Vagina (tissue), 2 donors: ENCODE measurements at regions not wholly inside any gene's neighbourhood (a gene's known extent, or its start where the extent isn't known, plus 50 kb on each side); places are given as distances from the start of the nearest gene placed in this dataset.

Source experiments
- POLR2A ChIP-seq, 2 donors: fragments of 450-650 bp; IDR thresholded peaks; one replicate each; pipeline ENCODE4 v1.6.1; 2017; ENCODE audit warnings: antibody characterized with exemption in 2 of 2, mild to moderate bottlenecking in 2 of 2, moderate library complexity in 2 of 2
- POLR2AphosphoS5 ChIP-seq, 2 donors: sonication (generic); formaldehyde crosslinking; IDR thresholded peaks; one replicate each; pipeline ENCODE4 v1.9.0; 2017; ENCODE audit warnings: antibody characterized with exemption in 2 of 2, mild to moderate bottlenecking in 2 of 2, low read depth in 1 of 2; ENCODE audit not compliant: insufficient read depth in 1 of 2
- TF ChIP-seq, protein P1 (sequence below), 3 experiments: fragments of 450-650 bp in 2 of 3; fragments of 200-600 bp in 1 of 3; sonication (generic) in 1 of 3; IDR thresholded peaks; one replicate each; pipeline ENCODE4 v1.5.1; 2017 to 2019; ENCODE audit warnings: antibody characterized with exemption in 3 of 3, mild to moderate bottlenecking in 2 of 3, moderate library complexity in 2 of 3

DNA sequence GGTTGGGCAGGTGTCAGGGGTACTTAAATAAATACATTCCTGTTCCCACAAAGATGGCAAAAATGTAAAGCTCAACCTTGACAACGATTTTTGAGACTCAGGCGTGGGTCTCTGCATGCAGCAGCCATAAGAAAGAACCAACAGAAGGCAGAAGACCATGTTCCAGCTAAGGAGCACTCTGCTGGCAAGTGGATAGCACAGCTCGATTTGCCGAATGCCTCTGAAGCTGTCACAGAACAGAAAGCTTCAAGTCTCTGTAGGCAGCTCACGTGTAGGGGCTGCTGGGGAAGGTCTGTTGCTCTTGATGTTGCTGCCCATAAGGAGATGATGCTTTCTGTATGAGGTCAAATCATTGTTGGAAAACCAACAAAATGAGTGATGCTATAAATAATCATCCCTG, 119.6 kb upstream of the GRIN3A start:
- no peak for TF ChIP-seq POLR2A (IDR thresholded peaks at IDR 0.05)
- TF ChIP-seq, protein P1, sequence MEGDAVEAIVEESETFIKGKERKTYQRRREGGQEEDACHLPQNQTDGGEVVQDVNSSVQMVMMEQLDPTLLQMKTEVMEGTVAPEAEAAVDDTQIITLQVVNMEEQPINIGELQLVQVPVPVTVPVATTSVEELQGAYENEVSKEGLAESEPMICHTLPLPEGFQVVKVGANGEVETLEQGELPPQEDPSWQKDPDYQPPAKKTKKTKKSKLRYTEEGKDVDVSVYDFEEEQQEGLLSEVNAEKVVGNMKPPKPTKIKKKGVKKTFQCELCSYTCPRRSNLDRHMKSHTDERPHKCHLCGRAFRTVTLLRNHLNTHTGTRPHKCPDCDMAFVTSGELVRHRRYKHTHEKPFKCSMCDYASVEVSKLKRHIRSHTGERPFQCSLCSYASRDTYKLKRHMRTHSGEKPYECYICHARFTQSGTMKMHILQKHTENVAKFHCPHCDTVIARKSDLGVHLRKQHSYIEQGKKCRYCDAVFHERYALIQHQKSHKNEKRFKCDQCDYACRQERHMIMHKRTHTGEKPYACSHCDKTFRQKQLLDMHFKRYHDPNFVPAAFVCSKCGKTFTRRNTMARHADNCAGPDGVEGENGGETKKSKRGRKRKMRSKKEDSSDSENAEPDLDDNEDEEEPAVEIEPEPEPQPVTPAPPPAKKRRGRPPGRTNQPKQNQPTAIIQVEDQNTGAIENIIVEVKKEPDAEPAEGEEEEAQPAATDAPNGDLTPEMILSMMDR (IDR thresholded peaks at IDR 0.05), result no peak
- no peak for TF ChIP-seq POLR2AphosphoS5 (IDR thresholded peaks at IDR 0.05; ENCODE audit: insufficient read depth in 1 of 2, low read depth in 1 of 2)
